ENCODE measurements at regions not wholly inside any gene's neighbourhood (a gene's known extent, or its start where the extent isn't known, plus 50 kb on each side); places are given as distances from the start of the nearest gene placed in this dataset.

DNA sequence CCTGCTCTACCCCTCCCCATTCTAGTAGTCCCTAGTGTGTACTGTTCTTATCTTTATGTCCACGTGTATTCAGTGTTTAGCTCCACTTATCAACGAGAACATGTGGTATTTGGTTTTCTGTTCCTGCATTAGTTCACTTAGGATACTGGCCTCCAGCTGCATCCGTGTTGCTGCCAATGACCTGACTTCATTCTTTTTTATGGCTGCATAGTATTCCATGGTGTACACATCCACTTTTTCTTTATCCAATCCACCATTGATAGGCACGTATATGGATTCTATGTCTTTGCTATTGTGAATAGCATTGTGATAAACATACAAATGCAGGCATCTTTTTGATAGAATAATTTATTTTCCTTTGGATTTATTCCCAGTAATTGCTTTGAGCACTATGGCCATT, 327.7 kb downstream of the DUSP6 start:
- no peak overlapping the region for H3K4me3 Mint-ChIP-seq
- no peaks in the 10 kb centered on the region for H3K4me1 Mint-ChIP-seq
- no peaks in the 10 kb centered on the region for H3K36me3 Mint-ChIP-seq (ENCODE audit: low read depth)
- H3K9me3 Mint-ChIP-seq, result no peaks in the 10 kb centered on the region
- TF ChIP-seq, protein P1, sequence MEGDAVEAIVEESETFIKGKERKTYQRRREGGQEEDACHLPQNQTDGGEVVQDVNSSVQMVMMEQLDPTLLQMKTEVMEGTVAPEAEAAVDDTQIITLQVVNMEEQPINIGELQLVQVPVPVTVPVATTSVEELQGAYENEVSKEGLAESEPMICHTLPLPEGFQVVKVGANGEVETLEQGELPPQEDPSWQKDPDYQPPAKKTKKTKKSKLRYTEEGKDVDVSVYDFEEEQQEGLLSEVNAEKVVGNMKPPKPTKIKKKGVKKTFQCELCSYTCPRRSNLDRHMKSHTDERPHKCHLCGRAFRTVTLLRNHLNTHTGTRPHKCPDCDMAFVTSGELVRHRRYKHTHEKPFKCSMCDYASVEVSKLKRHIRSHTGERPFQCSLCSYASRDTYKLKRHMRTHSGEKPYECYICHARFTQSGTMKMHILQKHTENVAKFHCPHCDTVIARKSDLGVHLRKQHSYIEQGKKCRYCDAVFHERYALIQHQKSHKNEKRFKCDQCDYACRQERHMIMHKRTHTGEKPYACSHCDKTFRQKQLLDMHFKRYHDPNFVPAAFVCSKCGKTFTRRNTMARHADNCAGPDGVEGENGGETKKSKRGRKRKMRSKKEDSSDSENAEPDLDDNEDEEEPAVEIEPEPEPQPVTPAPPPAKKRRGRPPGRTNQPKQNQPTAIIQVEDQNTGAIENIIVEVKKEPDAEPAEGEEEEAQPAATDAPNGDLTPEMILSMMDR (IDR thresholded peaks at IDR 0.05; ENCODE audit: unreplicated experiment in 3 of 3), result no peak
- no peak overlapping the region for H3K27ac Mint-ChIP-seq
- H3K27me3 Mint-ChIP-seq (ENCODE audit: low read depth), result peaks cover 3% of the 10 kb centered on the region

DNA sequence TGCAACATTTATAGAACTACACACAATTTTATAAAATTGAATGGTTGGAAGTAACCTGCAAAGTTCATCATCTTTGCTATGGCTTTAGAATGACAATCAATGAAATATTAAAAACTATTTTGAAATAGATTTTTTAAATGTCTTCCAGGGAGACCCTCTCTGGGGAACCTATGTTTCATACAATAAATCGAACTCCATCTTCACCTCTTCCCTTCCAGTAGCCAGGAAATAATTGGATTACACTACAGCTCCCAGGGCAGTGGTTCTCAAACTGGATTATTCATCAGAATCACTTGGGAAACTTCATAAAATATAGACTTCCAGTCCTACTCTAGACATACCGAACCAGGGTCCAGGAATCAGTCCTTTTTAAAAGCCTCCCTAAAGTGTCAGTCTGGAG, 328.4 kb downstream of the DUSP6 start:
- TF ChIP-seq, protein P1 (IDR thresholded peaks at IDR 0.05; ENCODE audit: unreplicated experiment in 3 of 3), result no peak
- Mint-ChIP-seq H3K4me1 (no peaks in the 10 kb centered on the region), H3K27ac (no peak overlapping the region), H3K27me3 (ENCODE audit: low read depth) (peaks cover 3% of the 10 kb centered on the region), H3K9me3 (no peaks in the 10 kb centered on the region), H3K4me3 (no peak overlapping the region), H3K36me3 (ENCODE audit: low read depth) (no peaks in the 10 kb centered on the region)

DNA sequence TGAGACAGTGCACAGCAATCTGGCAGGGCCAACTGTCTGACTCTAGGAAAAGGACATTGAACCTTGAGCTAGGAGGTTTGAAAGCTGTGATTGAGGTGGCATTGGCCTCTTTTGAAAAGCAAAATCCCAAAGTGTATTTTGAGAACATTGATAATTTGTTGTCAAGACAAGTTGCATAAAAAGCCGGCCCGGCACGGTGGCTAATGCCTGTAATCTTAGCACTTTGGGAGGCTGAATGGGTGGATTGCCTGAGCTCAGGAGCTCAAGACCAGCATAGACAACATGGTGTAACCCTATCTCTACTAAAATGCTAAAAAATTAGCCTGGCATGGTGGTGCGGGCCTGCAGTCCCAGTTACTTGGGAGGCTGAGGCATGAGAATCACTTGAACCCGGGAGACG, 331.6 kb downstream of the DUSP6 start:
- Mint-ChIP-seq H3K27ac (no peak overlapping the region), H3K36me3 (ENCODE audit: low read depth) (no peaks in the 10 kb centered on the region), H3K27me3 (ENCODE audit: low read depth) (peaks cover 10% of the 10 kb centered on the region), H3K9me3 (no peaks in the 10 kb centered on the region), H3K4me1 (no peaks in the 10 kb centered on the region), H3K4me3 (no peak overlapping the region)
- TF ChIP-seq, protein P1 (IDR thresholded peaks at IDR 0.05; ENCODE audit: unreplicated experiment in 3 of 3), result no peak

DNA sequence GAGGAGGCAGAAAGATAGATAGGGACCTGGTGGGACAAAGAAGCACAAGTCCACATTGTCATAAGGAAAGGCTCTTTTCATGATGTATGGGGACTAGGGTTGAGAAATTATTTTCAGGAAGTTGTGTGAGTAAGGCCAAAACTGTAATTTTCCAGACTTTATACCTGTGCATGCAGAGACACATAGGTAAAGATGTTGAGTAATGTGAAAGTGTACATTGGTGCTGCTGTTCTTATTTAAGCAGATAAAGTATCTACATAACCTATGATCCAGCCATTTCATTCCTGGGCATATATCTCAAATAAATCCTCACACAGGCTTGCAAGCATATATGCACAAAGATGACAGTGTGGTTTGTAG, 332.2 kb downstream of the DUSP6 start:
- Mint-ChIP-seq H3K4me3 (no peak overlapping the region), H3K27ac (no peak overlapping the region), H3K9me3 (no peaks in the 10 kb centered on the region), H3K36me3 (ENCODE audit: low read depth) (no peaks in the 10 kb centered on the region), H3K27me3 (ENCODE audit: low read depth) (peaks cover 10% of the 10 kb centered on the region), H3K4me1 (no peaks in the 10 kb centered on the region)
- TF ChIP-seq, protein P1 (IDR thresholded peaks at IDR 0.05; ENCODE audit: unreplicated experiment in 3 of 3), result no peak

DNA sequence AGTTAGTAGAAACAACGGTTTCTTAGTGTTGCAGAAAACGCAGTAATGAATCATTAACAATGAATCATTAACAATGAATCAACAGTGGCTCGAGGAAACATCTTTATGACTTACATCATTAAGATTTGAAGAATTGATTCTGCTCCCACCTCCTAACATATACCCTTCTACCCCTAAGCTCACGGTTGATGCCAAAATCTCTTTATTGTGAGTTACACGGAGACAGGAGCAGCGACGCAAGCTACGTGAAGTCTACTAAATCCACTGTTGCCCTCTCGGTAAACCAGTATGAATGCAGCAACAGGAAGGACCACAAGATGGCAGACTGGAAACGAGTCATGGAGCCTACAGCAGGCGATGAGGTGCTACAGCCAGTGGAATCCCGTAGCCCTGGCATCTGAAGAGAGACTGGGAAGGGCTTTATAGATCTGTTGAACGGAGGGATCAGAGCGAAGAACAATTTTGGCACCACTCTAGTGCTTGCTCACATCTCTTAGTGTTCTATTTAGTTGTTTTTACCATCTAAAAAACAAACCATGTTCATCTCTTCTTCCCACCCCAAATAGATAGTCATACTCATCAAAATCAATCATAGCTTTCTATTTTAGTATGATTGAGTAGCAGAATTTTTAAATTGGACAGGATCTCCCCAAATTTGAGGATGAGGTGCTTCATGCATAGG, 332.7 kb downstream of the DUSP6 start:
- Mint-ChIP-seq H3K9me3 (no peaks in the 10 kb centered on the region), H3K27me3 (ENCODE audit: low read depth) (peaks cover 10% of the 10 kb centered on the region), H3K4me1 (no peaks in the 10 kb centered on the region), H3K27ac (no peak overlapping the region), H3K4me3 (no peak overlapping the region), H3K36me3 (ENCODE audit: low read depth) (no peaks in the 10 kb centered on the region)
- TF ChIP-seq, protein P1 (IDR thresholded peaks at IDR 0.05; ENCODE audit: unreplicated experiment in 3 of 3), result peak; percentile 81 to 85 (median 82)
